PFSK-1 (cell line): ENCODE measurements at regions not wholly inside any gene's neighbourhood (a gene's known extent, or its start where the extent isn't known, plus 50 kb on each side); places are given as distances from the start of the nearest gene placed in this dataset.

Experiments
- FOXP2 ChIP-seq: optimal IDR thresholded peaks from 2 replicates; pipeline ENCODE3; 2011; ENCODE audit warnings: borderline replicate concordance, control low read depth, inconsistent platforms; ENCODE audit not compliant: insufficient read depth; ENCODE audit errors: extremely low read length, extremely low read depth
- POLR2AphosphoS5 ChIP-seq: IDR thresholded peaks from 2 replicates; pipeline ENCODE4 v1.6.1; 2012; ENCODE audit warnings: low read depth, mild to moderate bottlenecking, control low read depth, low read length, moderate library complexity
- TAF1 ChIP-seq: IDR thresholded peaks from 2 replicates; pipeline ENCODE4 v1.6.1; 2012; ENCODE audit warnings: low read length, control low read depth, borderline replicate concordance; ENCODE audit not compliant: insufficient read depth
- TF ChIP-seq, protein P1 (sequence below), 2 experiments: IDR thresholded peaks; 2 replicates each; pipeline versions ENCODE4 v1.6.1 to v1.8.0; 2011 to 2012; ENCODE audit warnings: low read depth in 2 of 2, low read length in 2 of 2, control low read depth in 1 of 2, inconsistent platforms in 1 of 2, mild to moderate bottlenecking in 1 of 2, moderate library complexity in 1 of 2; ENCODE audit not compliant: insufficient read depth in 1 of 2

DNA sequence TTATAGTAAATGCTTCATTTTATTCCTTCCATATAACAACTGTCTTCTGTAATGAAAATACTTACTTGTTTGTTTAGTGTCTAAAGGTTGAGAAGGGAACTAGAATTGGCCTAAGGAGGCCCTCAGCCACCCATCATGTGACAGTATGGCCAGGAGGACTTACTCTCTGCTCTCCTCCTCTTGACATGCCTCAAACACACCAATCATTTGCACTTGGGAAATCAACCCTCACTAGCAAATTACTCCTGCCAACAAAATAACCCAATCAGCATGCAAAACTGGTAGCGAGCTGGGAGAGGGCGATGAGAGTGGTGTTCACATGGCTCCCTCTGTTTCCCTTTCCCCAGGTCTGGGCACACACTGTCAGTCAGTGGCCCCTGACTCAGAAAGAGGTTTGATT lies 58.6 kb upstream of the MEF2C start:
- TF ChIP-seq TAF1 (no peak), POLR2AphosphoS5 (no peak), FOXP2 (no peak)
- TF ChIP-seq, protein P1, sequence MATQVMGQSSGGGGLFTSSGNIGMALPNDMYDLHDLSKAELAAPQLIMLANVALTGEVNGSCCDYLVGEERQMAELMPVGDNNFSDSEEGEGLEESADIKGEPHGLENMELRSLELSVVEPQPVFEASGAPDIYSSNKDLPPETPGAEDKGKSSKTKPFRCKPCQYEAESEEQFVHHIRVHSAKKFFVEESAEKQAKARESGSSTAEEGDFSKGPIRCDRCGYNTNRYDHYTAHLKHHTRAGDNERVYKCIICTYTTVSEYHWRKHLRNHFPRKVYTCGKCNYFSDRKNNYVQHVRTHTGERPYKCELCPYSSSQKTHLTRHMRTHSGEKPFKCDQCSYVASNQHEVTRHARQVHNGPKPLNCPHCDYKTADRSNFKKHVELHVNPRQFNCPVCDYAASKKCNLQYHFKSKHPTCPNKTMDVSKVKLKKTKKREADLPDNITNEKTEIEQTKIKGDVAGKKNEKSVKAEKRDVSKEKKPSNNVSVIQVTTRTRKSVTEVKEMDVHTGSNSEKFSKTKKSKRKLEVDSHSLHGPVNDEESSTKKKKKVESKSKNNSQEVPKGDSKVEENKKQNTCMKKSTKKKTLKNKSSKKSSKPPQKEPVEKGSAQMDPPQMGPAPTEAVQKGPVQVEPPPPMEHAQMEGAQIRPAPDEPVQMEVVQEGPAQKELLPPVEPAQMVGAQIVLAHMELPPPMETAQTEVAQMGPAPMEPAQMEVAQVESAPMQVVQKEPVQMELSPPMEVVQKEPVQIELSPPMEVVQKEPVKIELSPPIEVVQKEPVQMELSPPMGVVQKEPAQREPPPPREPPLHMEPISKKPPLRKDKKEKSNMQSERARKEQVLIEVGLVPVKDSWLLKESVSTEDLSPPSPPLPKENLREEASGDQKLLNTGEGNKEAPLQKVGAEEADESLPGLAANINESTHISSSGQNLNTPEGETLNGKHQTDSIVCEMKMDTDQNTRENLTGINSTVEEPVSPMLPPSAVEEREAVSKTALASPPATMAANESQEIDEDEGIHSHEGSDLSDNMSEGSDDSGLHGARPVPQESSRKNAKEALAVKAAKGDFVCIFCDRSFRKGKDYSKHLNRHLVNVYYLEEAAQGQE (IDR thresholded peaks at IDR 0.05; ENCODE audit: insufficient read depth in 1 of 2, low read depth in 2 of 2, low read length in 2 of 2), result no peak
